GM12878 (cell line): ENCODE measurements at regions not wholly inside any gene's neighbourhood (a gene's known extent, or its start where the extent isn't known, plus 50 kb on each side); places are given as distances from the start of the nearest gene placed in this dataset.

Experiments
- BRCA1 ChIP-seq: IDR thresholded peaks from 2 replicates; pipeline ENCODE4 v1.6.1; 2011; ENCODE audit warnings: low read depth, low read length, improper control_type of control experiment
- CBFB ChIP-seq: IDR thresholded peaks from 2 replicates; pipeline ENCODE4 v1.6.1; 2016; ENCODE audit warnings: antibody characterized with exemption, low read depth
- CTCF ChIP-seq, 3 experiments: IDR thresholded peaks in 2 of 3; conservative IDR thresholded peaks in 1 of 3; 2 replicates each; pipeline ENCODE4 v1.5.1; 2011; ENCODE audit warnings: low read depth in 3 of 3, low read length in 3 of 3, mild to moderate bottlenecking in 3 of 3, control low read depth in 2 of 3, moderate library complexity in 2 of 3, inconsistent platforms in 1 of 3, mixed read lengths in 1 of 3; ENCODE audit not compliant: control insufficient read depth in 2 of 3, insufficient read depth in 1 of 3; ENCODE audit errors: extremely low read depth in 1 of 3
- CUX1 ChIP-seq: IDR thresholded peaks from 2 replicates; pipeline ENCODE4 v1.6.1; 2012; ENCODE audit warnings: improper control_type of control experiment, low read depth, low read length; ENCODE audit not compliant: insufficient replicate concordance
- FOXM1 ChIP-seq: IDR thresholded peaks from 2 replicates; pipeline ENCODE4 v1.6.1; 2012; ENCODE audit warnings: low read depth, mild to moderate bottlenecking, inconsistent platforms, low read length, moderate library complexity
- IRF4 ChIP-seq: IDR thresholded peaks from 2 replicates; pipeline ENCODE4 v1.6.1; 2011; ENCODE audit warnings: low read depth, low read length
- NFYA ChIP-seq: IDR thresholded peaks from 2 replicates; pipeline ENCODE4 v1.6.1; 2011; ENCODE audit warnings: low read depth, mild to moderate bottlenecking, low read length, improper control_type of control experiment, borderline replicate concordance
- NKRF ChIP-seq: fragments of 450-650 bp; conservative IDR thresholded peaks from 2 replicates; pipeline ENCODE4 v1.6.1; 2017; ENCODE audit warnings: mild to moderate bottlenecking, moderate library complexity
- PML ChIP-seq: IDR thresholded peaks from 2 replicates; pipeline ENCODE4 v1.6.1; 2012; ENCODE audit warnings: low read length, inconsistent platforms
- TARDBP ChIP-seq: IDR thresholded peaks from 2 replicates; pipeline ENCODE4 v1.6.1; 2016; ENCODE audit warnings: borderline replicate concordance
- TF ChIP-seq, protein P1 (sequence below): fragments of 150-350 bp; IDR thresholded peaks from 2 replicates; pipeline ENCODE4 v1.6.1; 2016; ENCODE audit warnings: low read depth, low read length
- TF ChIP-seq, protein P2 (sequence below): fragments of 450-650 bp; IDR thresholded peaks from 2 replicates; pipeline ENCODE4 v1.6.1; 2017; ENCODE audit warnings: low read depth, mild to moderate bottlenecking, moderate library complexity

GRCh38 chr3:118809696-118810498, 224.7 kb downstream of the IGSF11 start (continued):
- TF ChIP-seq, protein P1, sequence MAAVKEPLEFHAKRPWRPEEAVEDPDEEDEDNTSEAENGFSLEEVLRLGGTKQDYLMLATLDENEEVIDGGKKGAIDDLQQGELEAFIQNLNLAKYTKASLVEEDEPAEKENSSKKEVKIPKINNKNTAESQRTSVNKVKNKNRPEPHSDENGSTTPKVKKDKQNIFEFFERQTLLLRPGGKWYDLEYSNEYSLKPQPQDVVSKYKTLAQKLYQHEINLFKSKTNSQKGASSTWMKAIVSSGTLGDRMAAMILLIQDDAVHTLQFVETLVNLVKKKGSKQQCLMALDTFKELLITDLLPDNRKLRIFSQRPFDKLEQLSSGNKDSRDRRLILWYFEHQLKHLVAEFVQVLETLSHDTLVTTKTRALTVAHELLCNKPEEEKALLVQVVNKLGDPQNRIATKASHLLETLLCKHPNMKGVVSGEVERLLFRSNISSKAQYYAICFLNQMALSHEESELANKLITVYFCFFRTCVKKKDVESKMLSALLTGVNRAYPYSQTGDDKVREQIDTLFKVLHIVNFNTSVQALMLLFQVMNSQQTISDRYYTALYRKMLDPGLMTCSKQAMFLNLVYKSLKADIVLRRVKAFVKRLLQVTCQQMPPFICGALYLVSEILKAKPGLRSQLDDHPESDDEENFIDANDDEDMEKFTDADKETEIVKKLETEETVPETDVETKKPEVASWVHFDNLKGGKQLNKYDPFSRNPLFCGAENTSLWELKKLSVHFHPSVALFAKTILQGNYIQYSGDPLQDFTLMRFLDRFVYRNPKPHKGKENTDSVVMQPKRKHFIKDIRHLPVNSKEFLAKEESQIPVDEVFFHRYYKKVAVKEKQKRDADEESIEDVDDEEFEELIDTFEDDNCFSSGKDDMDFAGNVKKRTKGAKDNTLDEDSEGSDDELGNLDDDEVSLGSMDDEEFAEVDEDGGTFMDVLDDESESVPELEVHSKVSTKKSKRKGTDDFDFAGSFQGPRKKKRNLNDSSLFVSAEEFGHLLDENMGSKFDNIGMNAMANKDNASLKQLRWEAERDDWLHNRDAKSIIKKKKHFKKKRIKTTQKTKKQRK: no peak
- TF ChIP-seq CBFB (0 out of 2 replicates have a peak, but pooled peaks have one; percentile 37), TARDBP (no peak), CUX1 (peak; percentile 48), PML (no peak; the same call in 1 of the 2 replicates), FOXM1 (peak; percentile 65; the same call in 1 of the 2 replicates), CTCF (IDR thresholded peaks at IDR 0.05 in 2 of 3, conservative IDR thresholded peaks at IDR 0.05 in 1 of 3; ENCODE audit: control insufficient read depth in 2 of 3, extremely low read depth in 1 of 3, insufficient read depth in 1 of 3, low read depth in 3 of 3, low read length in 3 of 3) (no peak), NFYA (no peak), IRF4 (no peak), BRCA1 (no peak), NKRF (no peak)
- TF ChIP-seq, protein P2, sequence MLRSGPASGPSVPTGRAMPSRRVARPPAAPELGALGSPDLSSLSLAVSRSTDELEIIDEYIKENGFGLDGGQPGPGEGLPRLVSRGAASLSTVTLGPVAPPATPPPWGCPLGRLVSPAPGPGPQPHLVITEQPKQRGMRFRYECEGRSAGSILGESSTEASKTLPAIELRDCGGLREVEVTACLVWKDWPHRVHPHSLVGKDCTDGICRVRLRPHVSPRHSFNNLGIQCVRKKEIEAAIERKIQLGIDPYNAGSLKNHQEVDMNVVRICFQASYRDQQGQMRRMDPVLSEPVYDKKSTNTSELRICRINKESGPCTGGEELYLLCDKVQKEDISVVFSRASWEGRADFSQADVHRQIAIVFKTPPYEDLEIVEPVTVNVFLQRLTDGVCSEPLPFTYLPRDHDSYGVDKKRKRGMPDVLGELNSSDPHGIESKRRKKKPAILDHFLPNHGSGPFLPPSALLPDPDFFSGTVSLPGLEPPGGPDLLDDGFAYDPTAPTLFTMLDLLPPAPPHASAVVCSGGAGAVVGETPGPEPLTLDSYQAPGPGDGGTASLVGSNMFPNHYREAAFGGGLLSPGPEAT: peak; percentile 95
